A172 (cell line): ENCODE measurements at regions not wholly inside any gene's neighbourhood (a gene's known extent, or its start where the extent isn't known, plus 50 kb on each side); places are given as distances from the start of the nearest gene placed in this dataset.
"Not testable (repeated sequence)": the region's sequence is repeated elsewhere in the genome, so short reads cannot be mapped to it uniquely, and the experiment has no call there.

Source experiments
- DNase-seq: peaks from one replicate; pipeline ENCODE4 v3.0.0-alpha.2; 2015; ENCODE audit warnings: low spot score

GRCh38 chr4:31474221-31474620 is 754.1 kb downstream of the PCDH7 start:
- DNase-seq: no peak

- DNase-seq: no peak
Measured at GRCh38 chr4:31482691-31483090, 762.5 kb downstream of the PCDH7 start.

- DNase-seq: not testable (repeated sequence)
Measured at GRCh38 chr4:31499216-31499615, 779.0 kb downstream of the PCDH7 start.

- no peak for DNase-seq
Measured at GRCh38 chr4:31516520-31516919, 796.4 kb downstream of the PCDH7 start.

GRCh38 chr4:31518796-31519250 is 798.7 kb downstream of the PCDH7 start:
- DNase-seq: peak; percentile 76

- DNase-seq: no peak
Measured at GRCh38 chr4:31530555-31530954, 810.4 kb downstream of the PCDH7 start.

- DNase-seq: no peak
Measured at GRCh38 chr4:31538877-31539276, 818.7 kb downstream of the PCDH7 start.

GRCh38 chr4:31539284-31540069 is 819.3 kb downstream of the PCDH7 start:
- DNase-seq: no peak

GRCh38 chr4:31545330-31545729 is 825.2 kb downstream of the PCDH7 start:
- DNase-seq: no peak

GRCh38 chr4:31545755-31546154 is 825.6 kb downstream of the PCDH7 start:
- DNase-seq: no peak

- no peak for DNase-seq
Measured at GRCh38 chr4:31548021-31548420, 827.9 kb downstream of the PCDH7 start.

GRCh38 chr4:31548823-31549222 is 828.7 kb downstream of the PCDH7 start:
- no peak for DNase-seq

- DNase-seq: no peak
Measured at GRCh38 chr4:31549256-31549655, 829.1 kb downstream of the PCDH7 start.

GRCh38 chr4:31557437-31557836 is 837.3 kb downstream of the PCDH7 start:
- peak; percentile 44 for DNase-seq

GRCh38 chr4:31573554-31573953 is 853.4 kb downstream of the PCDH7 start:
- DNase-seq: no peak

- DNase-seq: no peak
Measured at GRCh38 chr4:31575504-31575903, 855.3 kb downstream of the PCDH7 start.

- DNase-seq: no peak
Measured at GRCh38 chr4:31580843-31581242, 860.7 kb downstream of the PCDH7 start.

GRCh38 chr4:31585503-31585902 is 865.3 kb downstream of the PCDH7 start:
- no peak for DNase-seq

- peak; percentile 14 for DNase-seq
Measured at GRCh38 chr4:31592293-31592692, 872.1 kb downstream of the PCDH7 start.

- no peak for DNase-seq
Measured at GRCh38 chr4:31595496-31595895, 875.3 kb downstream of the PCDH7 start.

GRCh38 chr4:31598639-31599038 is 878.5 kb downstream of the PCDH7 start:
- DNase-seq: peak; percentile 9

- DNase-seq: no peak
Measured at GRCh38 chr4:31601793-31602192, 881.6 kb downstream of the PCDH7 start.

GRCh38 chr4:31613946-31614623 is 893.9 kb downstream of the PCDH7 start:
- peak; percentile 75 for DNase-seq
